Loucy (cell line): ENCODE measurements at regions not wholly inside any gene's neighbourhood (a gene's known extent, or its start where the extent isn't known, plus 50 kb on each side); places are given as distances from the start of the nearest gene placed in this dataset.

Experiments
- H2AFZ ChIP-seq: fragments of 200-600 bp; sonication (generic); 2 replicates; pipeline ENCODE4 v1.6.0; 2016; ENCODE audit warnings: antibody characterized with exemption, mild to moderate bottlenecking, low read length, moderate library complexity
- H3F3A ChIP-seq: fragments of 200-600 bp; 2 replicates; pipeline ENCODE4 v1.6.0; 2016; ENCODE audit warnings: antibody characterized with exemption, low read depth, mild to moderate bottlenecking
- H3K27me3 ChIP-seq: fragments of 200-600 bp; sonication (generic); 2 replicates; pipeline ENCODE4 v1.6.1; 2014; ENCODE audit warnings: low read length, mild to moderate bottlenecking; ENCODE audit not compliant: insufficient read depth, poor library complexity, severe bottlenecking
- H3K36me3 ChIP-seq: fragments of 200-600 bp; sonication (generic); 2 replicates; pipeline ENCODE4 v1.6.1; 2016; ENCODE audit warnings: low read length; ENCODE audit not compliant: insufficient read depth
- H3K4me1 ChIP-seq: fragments of 200-600 bp; sonication (generic); 2 replicates; pipeline ENCODE4 v1.5.1; 2014; ENCODE audit warnings: low read length, mild to moderate bottlenecking; ENCODE audit not compliant: insufficient read depth, poor library complexity, severe bottlenecking
- H3K4me2 ChIP-seq: fragments of 200-600 bp; sonication (generic); 2 replicates; pipeline ENCODE4 v1.6.0; 2014; ENCODE audit warnings: antibody characterized with exemption, low read length, low read depth, mild to moderate bottlenecking; ENCODE audit not compliant: poor library complexity, severe bottlenecking
- H3K4me3 ChIP-seq: fragments of 200-600 bp; sonication (generic); 2 replicates; pipeline ENCODE4 v1.5.1; 2014; ENCODE audit warnings: low read length, mild to moderate bottlenecking, mixed read lengths; ENCODE audit not compliant: poor library complexity, severe bottlenecking
- H3K79me2 ChIP-seq: fragments of 200-600 bp; sonication (generic); 2 replicates; pipeline ENCODE4 v1.6.1; 2014; ENCODE audit warnings: low read length; ENCODE audit not compliant: insufficient read depth
- H3K9ac ChIP-seq: fragments of 200-600 bp; sonication (generic); 2 replicates; pipeline ENCODE4 v1.6.0; 2014; ENCODE audit warnings: mild to moderate bottlenecking, low read depth, low read length, moderate library complexity; ENCODE audit not compliant: poor library complexity, severe bottlenecking
- H3K9me2 ChIP-seq: fragments of 200-600 bp; sonication (generic); replicated peaks from 2 replicates; pipeline ENCODE4 v1.6.1; 2016; ENCODE audit warnings: low read depth, low read length, mixed read lengths
- H3K9me3 ChIP-seq: fragments of 200-600 bp; sonication (generic); 2 replicates; pipeline ENCODE4 v1.6.1; 2014; ENCODE audit warnings: mild to moderate bottlenecking, antibody characterized with exemption, low read length, low read depth; ENCODE audit not compliant: insufficient read depth
- H4K20me1 ChIP-seq: fragments of 200-600 bp; sonication (generic); 2 replicates; pipeline ENCODE4 v1.6.0; 2014; ENCODE audit warnings: antibody characterized with exemption, low read length, mild to moderate bottlenecking; ENCODE audit not compliant: insufficient read depth, poor library complexity, severe bottlenecking
- CTCF ChIP-seq: fragments of 200-600 bp; sonication (generic); conservative IDR thresholded peaks from 2 replicates; pipeline ENCODE4 v1.5.1; 2014; ENCODE audit warnings: mild to moderate bottlenecking, antibody characterized with exemption, low read length
- EZH2phosphoT487 ChIP-seq: fragments of 200-600 bp; IDR thresholded peaks from 2 replicates; pipeline ENCODE4 v1.6.1; 2018; ENCODE audit warnings: antibody characterized with exemption, mild to moderate bottlenecking, moderate library complexity, borderline replicate concordance

GRCh38 chr11:81819462-81819861 is 914.2 kb downstream of the FAM181B start:
- no peaks in the 10 kb centered on the region for H3F3A ChIP-seq
- H3K36me3 ChIP-seq, result no peaks in the 10 kb centered on the region
- TF ChIP-seq CTCF (no peak), EZH2phosphoT487 (no peak)
- no peaks in the 10 kb centered on the region for H3K27me3 ChIP-seq
- no peaks in the 10 kb centered on the region for H3K9me3 ChIP-seq
- H3K9me2 ChIP-seq, result no peaks in the 10 kb centered on the region
- H3K4me1 ChIP-seq, result no peaks in the 10 kb centered on the region
- H3K9ac ChIP-seq, result no peak overlapping the region
- H2AFZ ChIP-seq, result no peak overlapping the region
- H3K4me3 ChIP-seq, result no peak overlapping the region
- H3K79me2 ChIP-seq, result no peaks in the 10 kb centered on the region
- no peaks in the 10 kb centered on the region for H4K20me1 ChIP-seq
- H3K4me2 ChIP-seq, result no peak overlapping the region

DNA sequence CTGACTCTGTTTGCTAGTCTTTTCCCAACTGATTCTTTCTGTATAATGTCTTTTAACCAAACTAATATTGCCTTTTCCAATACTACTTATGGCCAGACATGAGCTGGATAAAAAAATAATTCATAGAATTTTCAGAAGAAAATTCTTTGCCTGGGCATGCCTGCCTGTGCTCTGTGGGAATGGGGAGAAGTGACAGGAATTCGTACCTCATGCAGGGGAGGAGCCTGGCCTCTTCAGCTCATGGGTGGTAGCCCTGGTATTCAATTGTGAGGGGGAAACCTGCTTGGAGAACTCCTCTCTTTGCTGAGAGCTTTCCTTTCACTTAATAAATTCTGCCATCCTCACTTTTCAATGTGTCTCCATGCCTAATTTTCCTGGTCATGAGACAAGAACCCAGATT is 928.8 kb downstream of the FAM181B start:
- no peak overlapping the region for H3K4me3 ChIP-seq
- H3K36me3 ChIP-seq, result no peaks in the 10 kb centered on the region
- TF ChIP-seq EZH2phosphoT487, result no peak
- H3K4me1 ChIP-seq, result no peaks in the 10 kb centered on the region
- no peaks in the 10 kb centered on the region for H3K79me2 ChIP-seq
- no peaks in the 10 kb centered on the region for H3K9me3 ChIP-seq
- H3F3A ChIP-seq, result no peaks in the 10 kb centered on the region
- no peaks in the 10 kb centered on the region for H4K20me1 ChIP-seq
- no peak overlapping the region for H2AFZ ChIP-seq
- H3K27me3 ChIP-seq, result no peaks in the 10 kb centered on the region
- no peak overlapping the region for H3K4me2 ChIP-seq
- no peak overlapping the region for H3K9ac ChIP-seq
- H3K9me2 ChIP-seq, result no peaks in the 10 kb centered on the region

DNA sequence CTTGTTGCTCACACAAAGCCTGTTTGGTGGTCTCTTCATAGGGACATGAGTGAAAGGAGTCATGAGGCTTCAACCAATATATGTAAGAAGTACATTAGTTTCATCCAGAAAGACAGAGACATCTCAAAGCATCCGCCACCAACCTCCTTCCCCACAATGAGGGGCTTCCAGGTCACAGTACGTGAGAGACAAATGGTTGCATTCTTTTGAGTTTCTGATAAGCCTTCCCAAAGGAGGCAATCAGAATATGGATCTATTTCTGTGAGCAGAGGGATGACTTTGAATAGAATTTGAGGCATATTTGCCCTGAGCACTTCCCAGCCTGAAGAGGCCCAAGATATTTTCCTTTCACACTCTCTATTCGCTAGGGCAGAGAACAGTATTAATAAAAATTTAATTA is 931.1 kb downstream of the FAM181B start:
- H3K36me3 ChIP-seq, result no peaks in the 10 kb centered on the region
- no peak overlapping the region for H3K4me2 ChIP-seq
- H3K79me2 ChIP-seq, result no peaks in the 10 kb centered on the region
- H3K4me1 ChIP-seq, result no peaks in the 10 kb centered on the region
- no peak overlapping the region for H2AFZ ChIP-seq
- H3F3A ChIP-seq, result no peaks in the 10 kb centered on the region
- no peak for TF ChIP-seq CTCF
- no peak for TF ChIP-seq EZH2phosphoT487
- no peaks in the 10 kb centered on the region for H4K20me1 ChIP-seq
- H3K9ac ChIP-seq, result no peak overlapping the region
- no peaks in the 10 kb centered on the region for H3K9me2 ChIP-seq
- H3K27me3 ChIP-seq, result no peaks in the 10 kb centered on the region
- H3K4me3 ChIP-seq, result no peak overlapping the region
- no peaks in the 10 kb centered on the region for H3K9me3 ChIP-seq

- H4K20me1 ChIP-seq, result no peaks in the 10 kb centered on the region
Observed at GRCh38 chr11:81792416-81792815, 941.2 kb downstream of the FAM181B start.

More at GRCh38 chr11:81792416-81792815, 941.2 kb downstream of the FAM181B start:
- H3K9me2 ChIP-seq, result no peaks in the 10 kb centered on the region
- no peak for TF ChIP-seq CTCF
- TF ChIP-seq EZH2phosphoT487, result no peak
- no peak overlapping the region for H3K4me2 ChIP-seq
- no peak overlapping the region for H3K4me3 ChIP-seq
- no peaks in the 10 kb centered on the region for H3K27me3 ChIP-seq
- no peak overlapping the region for H3K9ac ChIP-seq
- H3F3A ChIP-seq, result no peaks in the 10 kb centered on the region
- no peaks in the 10 kb centered on the region for H3K79me2 ChIP-seq
- no peaks in the 10 kb centered on the region for H3K36me3 ChIP-seq
- H2AFZ ChIP-seq, result no peak overlapping the region
- no peaks in the 10 kb centered on the region for H3K4me1 ChIP-seq
- no peaks in the 10 kb centered on the region for H3K9me3 ChIP-seq
